ENCODE measurements at regions not wholly inside any gene's neighbourhood (a gene's known extent, or its start where the extent isn't known, plus 50 kb on each side); places are given as distances from the start of the nearest gene placed in this dataset.

- TF ChIP-seq HNF4G (IDR thresholded peaks at IDR 0.05) (no peak), NR2F2 (IDR thresholded peaks at IDR 0.05) (no peak), HNF4A (conservative IDR thresholded peaks at IDR 0.05) (no peak), TAF1 (conservative IDR thresholded peaks at IDR 0.05) (no peak), ZBTB33 (IDR thresholded peaks at IDR 0.05) (no peak), REST (IDR thresholded peaks at IDR 0.05) (no peak), RAD21 (IDR thresholded peaks at IDR 0.05) (no peak), MAX (IDR thresholded peaks at IDR 0.05) (no peak)
- no peaks in the 10 kb centered on the region for H3K9me3 ChIP-seq (ENCODE audit: control insufficient read depth in 4 of 4, low read length in 3 of 4)
- no peak for DNase-seq (ENCODE audit: low spot score)
- H3K27me3 ChIP-seq (ENCODE audit: control insufficient read depth in 4 of 4, insufficient read depth in 4 of 4, low read length in 3 of 4): peaks cover 0 to 6% (median 0%) of the 10 kb centered on the region in 4 donors
- no peak overlapping the region for H3K9ac ChIP-seq (ENCODE audit: low read depth in 1 of 2, low read length in 2 of 2)
- H3K4me3 ChIP-seq (ENCODE audit: low read depth in 1 of 3, low read length in 3 of 3): no peak overlapping the region
- no peak overlapping the region for H3K27ac ChIP-seq (ENCODE audit: low read depth in 1 of 2, low read length in 2 of 2)
- 78% methylated on average over 1 of the region's 1 CpG for WGBS
- H3K4me1 ChIP-seq (ENCODE audit: control insufficient read depth in 4 of 4, insufficient read depth in 4 of 4, low read length in 3 of 4): no peaks in the 10 kb centered on the region
- H3K36me3 ChIP-seq (ENCODE audit: control insufficient read depth in 4 of 4, insufficient read depth in 3 of 4, low read depth in 1 of 4, low read length in 3 of 4): no peaks in the 10 kb centered on the region
Measured at GRCh38 chr17:70569128-70569527, 399.8 kb downstream of the KCNJ2 start.

- H3K27me3 ChIP-seq (ENCODE audit: control insufficient read depth in 4 of 4, insufficient read depth in 4 of 4, low read length in 3 of 4): peaks cover 0 to 4% (median 1%) of the 10 kb centered on the region in 4 donors
- H3K9me3 ChIP-seq (ENCODE audit: control insufficient read depth in 4 of 4, low read length in 3 of 4): no peaks in the 10 kb centered on the region
- 89% methylated on average over 20 of the region's 20 CpGs for WGBS
- no peak overlapping the region for H3K9ac ChIP-seq (ENCODE audit: low read depth in 1 of 2, low read length in 2 of 2)
- no peak overlapping the region for H3K27ac ChIP-seq (ENCODE audit: low read depth in 1 of 2, low read length in 2 of 2)
- H3K4me3 ChIP-seq (ENCODE audit: low read depth in 1 of 3, low read length in 3 of 3): no peak overlapping the region
- TF ChIP-seq HNF4A (conservative IDR thresholded peaks at IDR 0.05) (no peak), CTCF (IDR thresholded peaks at IDR 0.05; ENCODE audit: low read depth, low read length, missing input control) (no peak), ZBTB33 (IDR thresholded peaks at IDR 0.05) (no peak), NR2F2 (IDR thresholded peaks at IDR 0.05) (no peak), REST (IDR thresholded peaks at IDR 0.05) (no peak), MAX (IDR thresholded peaks at IDR 0.05) (no peak), YY1 (IDR thresholded peaks at IDR 0.05) (no peak), TAF1 (conservative IDR thresholded peaks at IDR 0.05) (no peak), JUND (IDR thresholded peaks at IDR 0.05) (no peak), RAD21 (IDR thresholded peaks at IDR 0.05) (no peak), RXRA (IDR thresholded peaks at IDR 0.05) (no peak), SP1 (IDR thresholded peaks at IDR 0.05) (no peak), FOXA1 (IDR thresholded peaks at IDR 0.05) (no peak)
- no peak for DNase-seq (ENCODE audit: low spot score)
- no peaks in the 10 kb centered on the region for H3K36me3 ChIP-seq (ENCODE audit: control insufficient read depth in 4 of 4, insufficient read depth in 3 of 4, low read depth in 1 of 4, low read length in 3 of 4)
- H3K4me1 ChIP-seq (ENCODE audit: control insufficient read depth in 4 of 4, insufficient read depth in 4 of 4, low read length in 3 of 4): no peaks in the 10 kb centered on the region
Measured at GRCh38 chr17:70577456-70577855, 408.1 kb downstream of the KCNJ2 start.

Data from liver (tissue), 8 donors.